Limb (tissue), 2 donors: ENCODE measurements at regions not wholly inside any gene's neighbourhood (a gene's known extent, or its start where the extent isn't known, plus 50 kb on each side); places are given as distances from the start of the nearest gene placed in this dataset.

Experiments used
- DNase-seq, 2 donors: peaks; one replicate each; pipeline ENCODE4 v3.0.0-alpha.2; 2016; ENCODE audit errors: extremely low spot score in 2 of 2

DNA sequence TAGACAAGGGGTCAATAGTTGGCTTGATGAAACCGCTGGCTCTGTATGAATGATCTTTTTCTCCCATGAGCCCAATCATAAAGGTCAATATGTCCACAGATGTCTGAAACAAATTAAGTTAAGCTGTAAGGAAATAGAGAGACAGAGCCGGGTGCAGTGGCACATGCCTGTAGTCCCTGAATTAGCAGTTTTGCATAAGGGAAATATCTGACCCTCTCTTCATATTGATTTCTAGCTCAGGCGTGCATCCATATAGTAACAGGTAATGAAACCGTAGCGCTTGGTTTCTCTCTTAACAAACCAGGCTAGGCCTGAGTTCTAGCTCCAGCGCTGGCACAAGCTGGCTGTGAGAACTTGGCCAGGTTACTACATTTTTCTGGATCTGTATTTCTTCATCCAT, 118.1 kb upstream of the ERCC6L2 start:
- DNase-seq, result no peak

DNA sequence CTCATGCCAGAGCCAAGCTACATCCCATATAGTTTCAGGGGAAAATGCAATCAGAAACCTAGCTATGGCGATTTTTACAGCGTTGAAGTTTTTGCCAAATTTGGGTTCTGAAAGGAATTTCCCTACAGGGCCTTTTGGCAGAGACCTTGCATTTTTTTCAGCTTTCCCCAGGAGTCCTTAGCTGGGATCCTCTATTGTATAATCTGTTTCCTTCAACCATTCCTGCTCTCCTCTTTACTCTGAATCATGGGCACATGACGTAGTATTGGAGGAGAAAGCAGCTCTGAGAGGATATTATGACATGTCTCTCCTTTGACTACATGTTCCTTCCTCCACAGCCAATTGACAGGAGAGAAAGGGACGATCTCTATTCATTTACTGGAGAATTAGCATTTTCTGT, 118.5 kb upstream of the ERCC6L2 start:
- no peak for DNase-seq

DNA sequence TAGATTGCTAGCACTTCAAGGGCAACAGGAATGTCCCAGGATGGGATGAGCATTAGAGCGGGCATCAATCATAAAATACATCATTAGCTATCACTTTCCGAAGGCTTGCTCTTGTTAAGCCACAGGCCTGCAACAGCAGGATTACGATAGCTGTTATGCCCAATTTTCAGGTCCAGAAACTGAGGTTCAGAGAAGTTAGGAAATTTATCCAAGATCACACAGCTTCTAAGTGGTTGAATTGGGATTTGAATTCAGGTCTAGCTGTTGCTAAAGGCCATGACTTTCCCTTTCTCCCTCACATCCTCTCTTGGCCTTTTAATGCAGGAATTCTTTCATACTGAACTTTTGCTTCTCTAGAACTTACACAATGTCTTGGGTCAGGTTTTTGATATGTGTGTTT, 119.4 kb upstream of the ERCC6L2 start:
- DNase-seq, result no peak

DNA sequence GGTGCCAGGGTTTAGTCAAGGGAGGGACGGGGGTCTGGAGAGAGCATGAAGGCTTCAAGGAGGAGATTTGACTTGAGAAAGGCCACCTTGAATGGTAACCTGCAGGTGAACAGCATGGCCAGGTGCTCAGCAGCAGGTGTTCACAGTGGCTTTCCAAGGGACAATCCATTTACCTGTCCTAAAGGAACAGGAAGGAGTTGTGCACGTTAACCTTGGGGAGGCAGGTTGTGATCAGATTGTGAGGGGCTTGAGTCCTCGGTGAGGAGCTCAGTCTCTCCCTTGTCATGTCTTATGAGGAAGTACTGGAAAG, 120.1 kb upstream of the ERCC6L2 start:
- DNase-seq, result no peak

DNA sequence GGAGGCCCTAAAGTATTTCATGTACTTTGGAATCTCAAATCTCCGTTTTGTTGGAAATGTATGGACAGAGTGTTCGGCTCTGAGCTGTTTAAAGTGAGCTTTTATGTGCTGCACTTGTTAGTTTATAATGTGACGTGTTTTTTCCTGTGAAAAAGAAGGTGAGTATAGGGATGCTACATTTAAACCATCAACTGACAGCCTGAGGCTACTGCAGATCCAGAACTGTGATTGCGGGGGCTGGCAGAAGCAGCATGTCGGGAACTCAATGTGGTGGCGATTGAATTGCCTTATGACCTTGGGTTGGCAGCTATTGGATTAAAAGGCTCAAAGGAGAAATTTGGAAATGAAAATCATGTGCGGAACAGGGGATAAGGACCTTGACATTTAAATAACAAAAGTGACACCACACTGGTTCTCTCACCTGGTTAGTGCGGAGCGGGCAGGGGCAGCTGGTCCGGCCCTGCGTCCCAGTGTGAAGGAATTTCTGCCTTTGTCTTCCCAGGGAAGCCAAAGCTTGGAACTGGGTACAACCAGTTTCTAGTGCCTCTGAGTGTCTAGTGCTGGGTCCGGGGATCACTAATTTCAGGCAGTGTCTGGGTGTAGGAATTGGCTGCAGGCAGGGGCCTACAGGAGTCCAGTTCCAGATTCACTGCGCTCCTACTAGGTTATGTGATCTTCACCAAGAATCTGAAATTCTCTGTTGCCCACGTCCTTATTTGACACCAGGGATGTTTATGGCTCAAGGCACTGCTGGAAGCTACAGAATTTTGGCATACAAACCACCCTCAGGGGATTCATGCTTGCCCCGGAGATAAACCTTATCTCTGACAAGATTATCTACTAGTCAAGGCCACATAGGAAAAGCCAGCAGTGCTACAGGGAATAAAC, 120.7 kb upstream of the ERCC6L2 start:
- no peak for DNase-seq

DNA sequence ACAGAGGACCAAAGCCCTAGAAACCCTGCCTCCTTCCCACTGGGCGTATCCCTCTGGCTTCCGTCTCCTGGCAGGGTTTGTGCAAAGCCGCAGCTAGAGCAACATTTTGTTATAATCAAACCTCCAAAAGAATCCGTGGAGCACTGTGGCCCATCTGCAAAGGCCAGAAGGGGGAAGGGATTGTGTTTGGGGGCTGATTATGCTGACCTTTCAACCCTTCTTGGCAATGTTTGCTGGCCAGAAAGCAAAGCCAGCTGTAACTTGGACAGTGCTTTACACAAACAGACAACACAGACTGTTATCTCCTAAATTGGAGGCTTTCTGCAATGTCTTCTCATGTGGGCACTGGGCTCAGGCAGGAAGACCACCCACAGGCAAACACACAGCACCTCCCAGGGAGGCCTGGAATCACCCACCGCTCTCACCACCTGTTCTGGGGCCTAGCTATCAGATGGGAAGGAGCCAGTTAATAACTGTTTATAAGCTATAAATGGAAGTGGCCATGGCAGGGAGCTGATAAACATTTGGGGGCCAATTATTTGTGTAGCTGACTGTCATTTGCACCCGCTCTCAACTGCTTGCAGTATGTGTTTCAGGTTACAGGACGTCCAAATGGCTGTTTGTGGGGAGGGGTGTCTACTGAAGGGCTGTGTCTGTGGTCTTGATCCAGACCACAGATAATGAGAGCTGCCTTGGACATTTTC, 121.6 kb upstream of the ERCC6L2 start:
- DNase-seq, result peak; percentile 26 to 40

DNA sequence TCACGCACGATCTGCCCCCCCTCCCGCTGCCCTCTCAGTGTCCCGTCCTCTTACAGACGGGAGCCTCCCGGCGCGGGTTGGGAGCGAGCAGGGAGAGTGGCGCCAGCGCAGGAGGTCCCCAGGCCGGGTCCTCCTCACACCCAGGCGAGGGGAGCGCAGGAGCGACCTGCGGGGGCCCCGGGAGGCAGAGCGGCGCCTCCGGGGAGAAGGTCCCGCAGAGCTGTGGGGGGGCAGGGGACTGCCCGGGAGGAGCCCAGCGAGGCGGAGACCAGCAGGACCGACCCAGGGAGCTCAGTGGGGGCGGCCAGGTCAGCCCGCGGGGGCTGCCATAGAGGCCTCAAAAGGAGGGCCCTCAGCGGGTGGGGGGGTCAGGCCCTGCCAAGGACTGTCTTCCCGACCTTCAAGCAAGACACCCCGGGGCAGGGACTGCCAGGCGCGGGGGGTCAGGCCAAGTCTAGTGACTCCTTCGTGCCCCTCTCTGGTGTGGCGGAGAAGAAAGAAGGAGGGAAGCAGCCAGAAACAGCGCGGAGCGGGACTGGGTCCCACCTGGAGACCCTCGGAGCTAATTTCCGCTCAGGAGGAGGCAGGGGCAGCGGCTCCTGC, 123.3 kb upstream of the ERCC6L2 start:
- peak in 1 of 2 donors; percentile 41 for DNase-seq

DNA sequence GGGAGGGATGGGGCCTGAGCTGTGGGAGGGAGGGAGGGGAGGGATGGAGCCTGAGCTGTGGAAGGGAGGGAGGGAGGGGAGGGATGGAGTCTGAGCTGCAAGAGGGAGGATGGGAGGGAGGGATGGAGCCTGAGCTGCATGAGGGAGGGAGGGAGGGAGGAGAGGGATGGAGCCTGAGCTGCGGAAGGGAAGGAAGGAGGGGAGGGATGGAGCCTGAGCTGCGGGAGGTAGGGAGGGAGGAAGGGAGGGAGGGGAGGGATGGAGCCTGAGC, 124.0 kb upstream of the ERCC6L2 start:
- no peak for DNase-seq

DNA sequence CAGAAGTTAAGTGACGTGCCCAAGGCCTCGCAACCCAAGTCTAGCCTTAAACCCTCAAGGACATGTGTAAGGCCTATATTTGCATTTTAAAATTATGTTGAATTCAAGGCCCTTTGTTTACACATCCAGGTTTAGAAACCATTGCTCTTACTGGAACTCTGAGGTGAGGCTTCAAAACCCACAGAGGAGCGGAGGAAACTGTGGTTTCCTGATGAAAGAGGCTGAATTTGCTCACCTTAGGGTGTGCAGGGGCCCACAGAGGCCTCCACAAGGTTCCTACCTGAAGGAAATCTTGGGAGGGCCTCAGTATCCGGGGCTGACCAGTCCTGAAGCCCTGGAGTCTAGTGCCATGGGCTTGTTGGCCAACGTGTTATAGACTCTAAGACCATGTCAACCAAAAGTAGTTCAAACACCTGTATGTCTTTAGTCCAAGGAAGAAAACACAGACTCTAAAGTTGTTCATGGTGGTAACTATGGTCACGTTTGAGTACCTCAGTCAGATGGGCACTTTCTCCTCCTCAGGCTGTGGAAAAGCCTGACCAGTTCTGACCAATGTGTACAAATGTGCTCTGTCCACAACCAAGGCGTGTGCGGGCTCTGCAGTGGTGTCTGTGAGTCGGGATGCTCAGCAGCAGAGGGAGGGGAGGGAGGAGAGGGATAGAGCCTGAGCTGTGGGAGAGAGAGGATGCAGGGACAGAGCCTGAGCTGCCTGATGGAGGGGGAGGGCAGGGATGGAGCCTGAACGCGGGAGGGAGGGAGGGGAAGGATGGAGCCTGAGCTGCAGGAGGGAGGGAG, 124.6 kb upstream of the ERCC6L2 start:
- no peak for DNase-seq

DNA sequence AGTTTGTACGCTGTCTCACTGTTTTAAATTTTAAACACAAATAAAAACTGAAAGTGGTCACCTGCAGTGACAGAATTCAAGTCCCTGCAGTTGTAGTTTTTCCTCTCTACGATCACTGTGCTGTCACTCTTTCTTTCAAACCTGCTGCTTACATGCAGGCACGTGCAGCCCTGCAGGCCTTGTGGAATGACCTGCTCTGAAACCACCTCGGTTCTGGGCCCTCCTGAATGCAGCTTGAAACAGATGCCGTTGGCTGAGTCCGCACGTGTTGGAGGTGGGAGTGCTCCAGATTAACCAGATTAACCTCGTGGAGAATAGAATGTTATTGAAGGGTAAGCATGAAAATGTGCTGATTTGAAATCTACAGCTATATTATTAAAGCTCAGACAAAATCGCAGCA, 126.0 kb upstream of the ERCC6L2 start:
- DNase-seq, result no peak

DNA sequence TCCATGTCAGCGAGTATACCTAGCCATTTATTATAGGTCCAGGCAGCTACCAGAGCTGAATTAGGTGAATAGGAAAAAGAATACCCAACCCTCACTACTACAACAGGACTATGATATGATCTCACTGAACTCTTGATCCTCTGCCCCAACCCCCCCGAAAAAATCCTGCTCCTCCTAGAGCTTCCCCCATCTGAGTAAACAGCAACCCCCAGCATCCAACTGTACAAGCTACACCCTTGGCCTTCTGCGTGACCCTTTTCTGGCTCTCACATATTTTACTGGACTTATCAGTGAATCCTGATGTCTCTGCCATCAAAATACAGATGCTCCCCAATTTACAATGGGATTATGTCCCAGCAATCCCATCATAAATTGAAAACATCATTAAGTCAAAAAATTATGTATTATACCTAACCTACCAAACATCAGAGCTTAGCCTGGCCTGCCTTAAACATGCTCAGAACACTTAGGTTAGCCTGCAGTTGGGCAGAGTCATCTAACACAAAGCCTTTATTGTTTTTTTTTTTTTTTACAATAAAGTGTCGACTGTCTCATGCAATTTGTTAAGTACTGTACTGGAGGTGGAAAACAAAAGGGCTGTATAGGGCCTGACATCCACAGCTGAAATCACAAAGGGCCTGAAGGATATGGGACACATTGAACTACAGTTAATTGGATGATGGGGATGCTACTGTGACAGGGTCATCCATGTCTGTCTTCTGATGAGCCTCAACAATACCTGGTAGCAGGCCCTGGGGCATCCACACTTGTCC, 128.9 kb upstream of the ERCC6L2 start:
- DNase-seq, result no peak

DNA sequence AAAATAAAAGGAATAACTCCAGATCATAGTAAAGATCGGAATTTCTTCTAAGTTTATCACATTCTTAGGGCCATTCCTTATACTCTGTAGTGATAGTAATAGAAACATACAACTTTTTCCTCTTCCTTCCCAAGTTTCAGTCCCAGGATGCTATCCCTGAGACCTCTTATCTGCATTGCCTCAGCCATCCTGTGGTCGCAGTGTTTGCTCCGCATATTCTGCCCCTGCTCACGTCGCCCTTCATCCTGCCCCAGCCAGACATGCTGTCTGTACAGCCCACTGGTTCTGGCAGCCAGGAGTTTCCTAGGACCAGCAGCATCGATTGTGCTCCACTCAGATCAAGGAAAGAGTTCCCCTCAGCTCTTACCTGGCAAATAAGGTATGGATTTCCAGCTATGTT, 132.7 kb upstream of the ERCC6L2 start:
- DNase-seq, result no peak

DNA sequence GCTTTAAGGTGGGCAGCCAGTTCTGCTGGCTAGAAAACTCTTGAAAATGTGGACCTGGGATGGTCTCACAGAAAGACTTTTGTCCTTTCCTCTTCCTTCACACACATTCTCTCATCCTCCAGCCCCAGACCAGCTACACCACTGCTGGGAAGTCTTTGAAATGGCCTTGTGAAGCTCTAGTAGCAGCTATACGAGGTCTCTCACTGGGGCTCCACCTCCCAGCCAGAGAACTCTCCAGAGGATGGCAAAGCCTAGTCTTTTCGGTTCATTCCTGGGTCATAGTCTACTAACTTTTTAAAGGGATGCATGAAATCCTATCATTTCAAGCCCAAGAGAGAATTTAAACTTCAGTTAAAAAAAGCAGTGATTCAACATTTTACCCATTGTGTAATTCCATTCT, 133.9 kb upstream of the ERCC6L2 start:
- no peak for DNase-seq

DNA sequence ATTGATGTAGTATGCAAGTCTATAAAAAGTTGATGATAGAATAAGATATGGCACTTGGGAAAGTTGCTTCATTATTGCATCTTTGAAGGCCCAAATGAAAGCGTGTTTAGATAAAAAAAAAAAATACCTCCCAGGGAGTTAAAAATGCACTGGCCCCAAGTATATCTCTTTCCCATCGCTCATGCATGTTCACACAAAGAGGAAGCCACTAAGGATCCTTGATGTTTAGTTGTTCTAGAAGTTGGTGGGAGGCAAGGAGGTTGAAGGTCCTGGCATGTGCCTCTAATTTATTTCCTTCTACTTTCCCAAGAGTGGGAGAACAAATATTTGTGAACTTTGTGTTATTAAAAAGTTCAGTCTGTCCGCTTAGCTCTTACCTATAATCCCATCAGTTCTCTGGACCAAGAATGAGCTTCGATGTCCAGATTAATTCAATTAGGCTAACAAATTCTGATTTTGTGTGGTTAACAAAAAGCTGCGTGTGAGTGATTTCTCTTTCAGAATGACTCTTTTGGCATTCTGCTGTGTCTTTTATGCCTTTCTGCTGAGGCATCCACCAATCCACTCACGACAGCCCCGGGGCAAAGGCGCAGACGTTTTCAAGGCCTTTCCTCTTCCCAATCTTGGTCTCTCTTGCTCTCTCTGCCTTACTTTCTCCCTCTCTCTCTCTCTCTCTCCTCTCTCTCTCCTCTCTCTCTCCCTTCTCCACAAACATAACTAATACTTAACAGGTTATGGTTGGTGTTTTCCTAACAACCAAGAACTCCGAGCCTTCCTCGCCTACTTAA, 135.1 kb upstream of the ERCC6L2 start:
- DNase-seq, result no peak

DNA sequence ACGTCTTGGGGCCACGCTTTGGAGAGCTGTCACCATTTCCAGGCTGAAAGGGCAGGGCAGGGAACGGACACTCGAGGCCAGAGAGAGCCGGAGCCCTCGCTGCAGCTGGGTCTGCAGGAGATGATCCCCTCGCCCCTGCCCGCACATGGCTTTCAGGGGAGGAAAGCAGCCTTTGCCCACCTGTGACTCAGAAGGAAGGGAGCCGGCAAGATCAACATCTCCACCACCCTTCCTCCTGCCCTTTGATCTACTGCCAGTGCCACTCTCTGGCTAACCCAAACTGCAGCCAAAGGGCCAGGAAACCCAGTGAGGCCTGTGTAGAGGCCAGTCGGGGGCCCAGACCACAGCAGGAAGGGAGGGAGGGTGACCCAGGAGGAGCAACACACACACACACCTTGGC, 137.1 kb upstream of the ERCC6L2 start:
- DNase-seq, result no peak

DNA sequence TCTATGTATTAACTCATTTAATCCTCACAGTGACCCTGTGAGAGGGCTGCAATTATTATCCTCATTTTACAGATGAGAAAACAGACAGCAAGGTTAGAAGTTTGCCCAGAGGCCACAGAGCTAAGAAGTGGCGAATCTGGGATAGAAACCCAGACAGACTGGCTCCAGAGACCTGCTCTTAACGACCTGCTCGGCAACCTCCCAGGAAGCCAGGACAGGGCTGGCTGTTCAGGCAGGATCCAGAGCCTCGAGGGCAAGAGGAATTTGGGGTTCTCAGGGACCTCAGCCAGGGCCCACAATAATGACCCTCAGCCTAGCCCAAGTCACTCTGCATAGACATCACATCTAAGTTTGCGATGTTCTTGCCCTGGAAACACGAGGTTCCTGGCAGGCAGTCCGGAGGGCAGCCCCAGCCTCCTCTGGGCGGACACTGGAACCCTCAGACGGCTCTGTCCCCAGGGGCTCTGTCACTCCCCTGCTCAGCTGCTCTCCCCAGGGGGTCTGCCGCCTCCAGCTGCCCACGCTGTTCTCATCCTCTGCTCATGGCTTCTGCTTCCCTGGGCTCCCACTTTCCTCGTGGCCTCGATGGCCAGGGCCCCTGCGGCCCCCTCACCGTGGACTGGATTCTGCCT, 138.5 kb upstream of the ERCC6L2 start:
- DNase-seq, result no peak

DNA sequence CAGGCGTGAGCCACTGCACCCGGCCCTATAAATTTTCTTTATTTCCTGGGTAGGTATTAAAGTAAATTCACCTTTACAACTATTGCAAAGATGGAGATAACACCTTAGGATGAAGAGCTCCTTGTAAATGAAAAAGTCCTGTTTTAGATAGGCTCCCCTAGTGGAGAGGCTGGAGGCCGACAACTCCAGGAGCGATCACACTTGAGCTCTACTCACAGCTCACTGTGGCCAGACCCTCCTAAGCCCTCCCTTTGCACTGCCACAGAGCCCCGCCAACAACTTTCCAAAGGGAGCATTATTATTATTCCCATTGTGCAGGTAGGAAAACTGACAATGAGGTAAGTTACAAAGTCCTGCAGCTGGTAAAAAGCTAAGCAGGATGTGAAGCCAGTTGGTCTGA, 139.1 kb upstream of the ERCC6L2 start:
- DNase-seq, result no peak

DNA sequence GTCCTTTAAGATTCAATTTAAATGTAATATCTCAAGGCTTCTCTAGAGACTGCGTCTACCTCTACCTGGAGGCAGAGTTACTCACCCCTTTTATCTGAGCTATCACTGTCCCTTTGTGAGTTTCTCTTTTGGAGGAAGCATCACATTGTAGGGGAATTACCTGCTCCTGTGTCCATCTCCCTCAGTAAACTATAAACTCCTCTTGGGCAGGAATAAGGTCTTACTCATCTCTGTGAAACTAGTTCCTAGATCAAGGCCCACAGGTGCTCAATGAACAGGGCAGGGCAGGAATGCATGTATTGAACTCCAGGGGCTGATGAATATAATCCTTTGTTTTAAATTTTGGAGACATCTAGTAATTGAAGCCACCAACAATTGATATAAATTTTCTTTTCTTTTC, 139.8 kb upstream of the ERCC6L2 start:
- no peak for DNase-seq

DNA sequence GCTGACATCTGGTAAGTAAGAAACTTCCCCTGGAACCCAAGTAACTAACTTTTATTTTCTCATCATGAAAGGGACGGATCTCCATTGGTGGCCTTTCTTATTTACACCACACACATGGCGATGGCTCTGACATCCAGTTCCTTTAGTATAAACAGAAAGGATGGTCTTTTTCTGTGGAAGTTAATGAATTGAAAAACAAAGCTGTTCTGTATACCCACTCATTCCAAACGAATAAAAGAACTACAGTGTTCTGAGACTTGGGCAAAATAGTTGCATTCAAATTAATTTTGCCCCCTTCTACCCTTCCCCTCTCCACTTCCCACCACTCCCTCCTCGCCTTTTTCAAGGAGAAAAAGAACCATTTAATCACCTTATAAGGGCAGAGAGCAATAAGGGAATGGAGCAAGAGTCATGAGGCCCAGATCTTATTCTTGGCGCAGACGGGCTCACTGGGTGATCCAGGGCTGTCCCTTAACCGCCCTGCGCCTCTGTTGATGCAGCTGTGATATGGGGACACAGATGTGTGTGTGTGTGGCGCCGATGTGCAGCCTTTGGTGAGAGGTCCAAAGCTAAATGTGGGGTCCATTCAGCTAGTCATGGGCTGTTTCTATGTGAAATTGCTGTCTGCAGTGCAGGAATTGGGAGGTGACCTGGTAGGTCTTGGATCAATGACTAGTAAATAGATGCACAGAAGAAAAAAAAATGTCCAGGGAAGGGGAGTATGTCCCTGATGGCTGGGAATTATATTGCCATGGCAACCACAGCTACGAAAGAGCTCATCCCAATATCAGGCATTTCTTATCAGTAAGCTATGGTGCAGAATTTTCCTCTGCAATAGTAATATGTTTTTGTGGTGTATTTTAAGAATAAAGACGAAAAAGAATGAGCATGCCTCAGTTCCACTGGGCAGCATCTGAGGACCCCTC, 141.5 kb upstream of the ERCC6L2 start:
- DNase-seq, result no peak
